NT2/D1 (cell line): ENCODE measurements at regions not wholly inside any gene's neighbourhood (a gene's known extent, or its start where the extent isn't known, plus 50 kb on each side); places are given as distances from the start of the nearest gene placed in this dataset.

Source experiments
- DNase-seq: peaks from one replicate; pipeline ENCODE4 v3.0.0-alpha.2; 2011; ENCODE audit warnings: low read depth, low spot score
- H3K27me3 ChIP-seq: 2 replicates; pipeline ENCODE4 v1.6.0; 2011; ENCODE audit warnings: mild to moderate bottlenecking; ENCODE audit not compliant: insufficient read length, insufficient read depth
- H3K36me3 ChIP-seq: 2 replicates; pipeline ENCODE4 v1.6.1; 2011; ENCODE audit warnings: mild to moderate bottlenecking, low read length, mixed read lengths; ENCODE audit not compliant: insufficient read depth, insufficient read length
- H3K4me1 ChIP-seq: 2 replicates; pipeline ENCODE4 v1.5.1; 2011; ENCODE audit not compliant: insufficient read depth, insufficient read length
- H3K4me3 ChIP-seq: 2 replicates; pipeline ENCODE4 v1.5.1; 2011; ENCODE audit warnings: low read depth; ENCODE audit not compliant: insufficient read length
- H3K9ac ChIP-seq: 2 replicates; pipeline ENCODE4 v1.6.0; 2011; ENCODE audit warnings: low read depth; ENCODE audit not compliant: insufficient read length
- H3K9me3 ChIP-seq: 2 replicates; pipeline ENCODE4 v1.5.1; 2011; ENCODE audit warnings: mild to moderate bottlenecking, low read length; ENCODE audit not compliant: insufficient read depth
- SUZ12 ChIP-seq: IDR thresholded peaks from 2 replicates; pipeline ENCODE4 v1.6.1; 2011; ENCODE audit not compliant: insufficient read length, insufficient read depth; ENCODE audit errors: extremely low read depth
- YY1 ChIP-seq: IDR thresholded peaks from 2 replicates; pipeline ENCODE4 v1.6.1; 2011; ENCODE audit not compliant: insufficient read length, insufficient read depth
- ZNF274 ChIP-seq: IDR thresholded peaks from 2 replicates; pipeline ENCODE4 v1.6.1; 2011; ENCODE audit warnings: mild to moderate bottlenecking, low read depth, low read length

DNA sequence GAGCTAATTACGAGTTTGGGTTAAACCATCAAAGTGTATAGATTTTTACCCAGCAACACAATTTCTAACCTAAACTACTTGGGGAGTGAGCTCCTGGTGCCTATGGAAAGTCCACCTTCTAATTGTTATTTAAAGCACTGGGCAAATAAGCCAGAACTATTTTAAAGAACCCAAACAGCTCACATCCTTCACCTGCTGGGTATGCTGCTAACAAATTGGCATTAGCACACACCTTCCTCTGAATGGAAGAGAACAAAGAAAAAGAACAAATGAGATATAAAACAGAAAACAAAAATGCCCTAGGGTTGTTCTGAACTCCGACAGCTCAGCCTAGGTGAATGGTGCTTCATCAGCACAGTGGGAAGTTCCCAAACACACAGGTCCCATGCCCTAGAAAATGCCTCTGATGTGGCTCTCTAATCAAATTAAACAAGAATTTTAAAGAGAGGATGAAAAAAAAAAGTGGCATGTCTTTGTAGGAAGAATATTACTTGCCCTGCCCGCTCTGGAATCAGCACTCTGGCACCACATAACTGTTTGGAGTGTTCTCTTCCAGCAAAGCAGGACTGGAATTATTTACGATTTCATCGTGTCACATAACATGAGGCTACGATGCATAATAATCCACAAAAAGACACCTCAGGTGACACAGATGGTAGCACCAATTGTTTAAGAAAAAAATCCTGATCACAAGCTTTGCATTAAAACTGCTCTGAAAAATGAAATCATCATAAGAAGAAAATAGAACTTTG is 334.4 kb downstream of the GBE1 start:
- no peak for TF ChIP-seq SUZ12
- Histone ChIP-seq H3K9ac (no peak overlapping the region), H3K27me3 (no peaks in the 10 kb centered on the region)

DNA sequence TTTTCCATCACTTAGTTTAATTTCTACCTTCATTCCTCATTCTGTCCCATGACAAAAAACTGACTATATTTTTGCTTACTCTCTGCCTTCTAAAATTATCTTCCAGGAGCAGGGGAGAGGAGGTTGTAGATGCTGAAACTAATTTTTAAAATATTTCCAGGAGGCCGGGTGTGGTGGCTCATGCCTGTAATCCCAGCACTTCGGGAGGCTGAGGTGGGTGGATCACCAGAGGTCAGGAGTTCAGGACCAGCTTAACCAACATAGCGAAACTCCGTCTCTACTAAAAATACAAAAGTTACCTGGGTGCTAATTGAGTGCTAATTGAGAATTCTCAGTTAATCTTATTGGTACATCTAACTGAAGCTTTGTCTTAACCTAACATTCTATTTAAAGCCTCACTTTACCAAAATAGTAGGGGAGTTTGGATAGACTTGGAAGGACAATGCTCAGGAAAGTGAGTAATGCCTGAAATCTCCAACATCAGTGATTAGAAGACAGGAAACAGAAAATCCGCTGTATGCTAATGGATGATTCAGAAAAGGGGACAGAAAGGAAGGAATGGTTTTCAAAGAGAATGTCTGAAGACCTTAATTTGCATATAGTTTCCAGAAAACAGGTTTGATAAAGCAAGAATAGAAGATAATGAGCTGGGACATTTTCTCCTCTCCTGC is 336.1 kb downstream of the GBE1 start:
- H3K4me3 ChIP-seq: no peak overlapping the region
- H3K4me1 ChIP-seq: no peaks in the 10 kb centered on the region
- no peaks in the 10 kb centered on the region for H3K27me3 ChIP-seq
- peak; percentile 20 for DNase-seq
- H3K9me3 ChIP-seq: 0 out of 2 replicates have a peak, but pooled peaks cover 9% of the 10 kb centered on the region
- no peak for TF ChIP-seq YY1
- no peak for TF ChIP-seq ZNF274
- no peak for TF ChIP-seq SUZ12
- H3K36me3 ChIP-seq: no peaks in the 10 kb centered on the region
- no peak overlapping the region for H3K9ac ChIP-seq

More for the DNA sequence above, 334.4 kb downstream of the GBE1 start:
- no peaks in the 10 kb centered on the region for H3K4me1 ChIP-seq
- DNase-seq: peak; percentile 9
- H3K4me3 ChIP-seq: no peak overlapping the region
- no peaks in the 10 kb centered on the region for H3K36me3 ChIP-seq
- 0 out of 2 replicates have a peak, but pooled peaks cover 9% of the 10 kb centered on the region for H3K9me3 ChIP-seq

DNA sequence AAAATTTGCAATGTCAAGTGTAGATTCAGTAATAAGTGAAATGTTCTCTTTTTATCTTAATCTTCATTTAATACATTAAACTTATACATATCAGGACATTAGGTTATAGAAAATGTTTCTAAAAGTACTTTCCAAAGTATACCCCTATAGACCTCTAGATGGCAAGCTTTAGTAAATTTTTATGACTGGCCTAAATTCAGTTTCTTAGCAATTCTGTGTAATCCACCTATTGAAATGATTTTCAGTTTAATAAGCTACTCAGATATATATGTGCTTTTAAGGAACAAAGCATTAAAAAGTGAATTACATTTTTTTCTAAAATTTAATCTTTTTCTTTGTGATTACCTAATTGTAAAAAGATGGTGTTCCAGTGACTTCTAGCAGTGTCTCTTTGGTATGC is 342.2 kb downstream of the GBE1 start:
- no peaks in the 10 kb centered on the region for H3K27me3 ChIP-seq
- TF ChIP-seq SUZ12 (no peak), YY1 (no peak)
- no peak for DNase-seq

DNA sequence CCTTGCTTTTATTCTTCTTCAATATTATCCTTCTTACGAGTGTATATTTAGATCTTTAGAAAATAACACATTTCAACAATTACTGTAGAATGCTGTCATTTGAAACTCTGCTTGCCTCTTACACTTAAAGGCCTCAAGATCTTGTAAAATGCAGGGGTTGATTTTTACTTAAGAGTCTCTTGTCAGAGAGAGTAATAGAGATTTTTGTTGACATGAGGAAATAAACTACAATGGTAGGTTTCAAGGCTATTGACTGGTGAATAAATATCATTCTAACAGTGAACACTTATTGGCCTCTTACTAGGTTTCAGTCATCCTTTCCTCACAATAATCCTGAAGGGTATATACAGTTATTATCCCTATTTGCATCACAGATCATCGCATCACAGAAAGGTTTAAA is 344.6 kb downstream of the GBE1 start:
- Histone ChIP-seq H3K9me3 (no peaks in the 10 kb centered on the region), H3K27me3 (no peaks in the 10 kb centered on the region), H3K4me3 (no peak overlapping the region), H3K36me3 (no peaks in the 10 kb centered on the region), H3K4me1 (no peaks in the 10 kb centered on the region), H3K9ac (no peak overlapping the region)
- no peak for TF ChIP-seq ZNF274
- no peak for TF ChIP-seq SUZ12
- TF ChIP-seq YY1: no peak
- DNase-seq: no peak

More for the DNA sequence above, 342.2 kb downstream of the GBE1 start:
- no peak overlapping the region for H3K4me3 ChIP-seq
- H3K36me3 ChIP-seq: no peaks in the 10 kb centered on the region
- no peaks in the 10 kb centered on the region for H3K4me1 ChIP-seq
- H3K9me3 ChIP-seq: 0 out of 2 replicates have a peak, but pooled peaks cover 4% of the 10 kb centered on the region
- no peak overlapping the region for H3K9ac ChIP-seq

DNA sequence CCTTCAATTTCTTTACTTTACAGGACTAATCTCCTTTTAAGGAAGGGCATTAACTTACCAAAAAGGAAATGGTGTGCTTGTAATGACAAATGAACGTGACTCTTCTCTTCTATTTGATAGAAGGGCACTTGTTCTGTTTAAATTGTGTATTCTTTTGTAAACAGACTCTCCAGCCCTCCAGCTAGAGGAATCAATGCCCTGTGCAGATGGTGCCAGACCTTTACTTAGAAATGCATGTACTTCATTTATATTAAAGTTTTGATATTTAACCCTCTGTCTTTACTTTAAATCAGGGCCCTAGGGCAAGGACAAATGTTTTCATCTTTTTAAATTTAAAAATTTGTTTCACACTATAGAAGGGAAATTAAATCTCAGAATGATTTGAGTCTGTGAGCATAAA is 355.1 kb downstream of the GBE1 start:
- no peaks in the 10 kb centered on the region for H3K27me3 ChIP-seq
- no peaks in the 10 kb centered on the region for H3K4me1 ChIP-seq
- TF ChIP-seq ZNF274: no peak
- no peak for TF ChIP-seq YY1
- no peak for TF ChIP-seq SUZ12
- no peak overlapping the region for H3K4me3 ChIP-seq
- H3K36me3 ChIP-seq: no peaks in the 10 kb centered on the region
- no peak overlapping the region for H3K9ac ChIP-seq
- H3K9me3 ChIP-seq: no peaks in the 10 kb centered on the region
- no peak for DNase-seq

DNA sequence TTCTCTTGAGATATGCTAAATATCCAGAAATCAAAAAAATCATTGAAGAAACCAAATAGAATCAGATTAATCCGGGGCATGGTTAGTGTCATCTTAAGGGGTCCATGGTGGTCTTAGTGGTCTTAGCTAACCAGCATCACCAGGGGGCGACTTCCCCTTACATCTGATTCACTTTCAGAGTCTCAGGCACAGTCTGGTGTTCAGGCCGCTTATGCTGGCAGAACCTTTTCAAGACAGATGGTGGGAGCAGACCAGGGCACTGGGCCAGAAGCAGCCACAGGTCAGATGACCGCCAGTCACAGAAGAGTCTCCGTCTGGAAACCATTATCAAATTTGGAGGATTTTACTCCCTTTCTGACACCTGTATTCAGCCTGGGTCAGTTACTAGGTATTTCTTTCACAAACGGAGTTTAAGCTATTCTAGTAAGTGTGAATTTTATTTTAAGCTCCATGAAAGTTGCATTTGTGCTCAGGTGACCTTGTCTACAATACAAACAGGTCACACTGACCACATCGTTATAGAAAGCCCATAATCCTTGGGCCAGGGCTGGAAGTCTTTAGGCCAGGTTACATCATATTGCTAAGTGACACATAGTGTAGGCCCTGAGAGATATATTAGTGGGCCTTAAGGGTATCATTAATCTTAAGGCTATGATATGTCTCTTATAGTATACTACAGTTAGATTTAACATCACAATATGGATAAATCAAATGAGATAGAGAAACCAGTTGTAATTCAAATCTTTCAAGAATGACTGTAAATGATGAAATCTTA is 365.5 kb downstream of the GBE1 start:
- H3K4me3 ChIP-seq: no peak overlapping the region
- no peak overlapping the region for H3K9ac ChIP-seq
- H3K9me3 ChIP-seq: no peaks in the 10 kb centered on the region
- no peak for TF ChIP-seq ZNF274
- TF ChIP-seq SUZ12: no peak
- TF ChIP-seq YY1: no peak
- no peaks in the 10 kb centered on the region for H3K4me1 ChIP-seq
- no peaks in the 10 kb centered on the region for H3K27me3 ChIP-seq
- no peaks in the 10 kb centered on the region for H3K36me3 ChIP-seq
- DNase-seq: peak; percentile 32
